ENCODE measurements at regions not wholly inside any gene's neighbourhood (a gene's known extent, or its start where the extent isn't known, plus 50 kb on each side); places are given as distances from the start of the nearest gene placed in this dataset.

DNA sequence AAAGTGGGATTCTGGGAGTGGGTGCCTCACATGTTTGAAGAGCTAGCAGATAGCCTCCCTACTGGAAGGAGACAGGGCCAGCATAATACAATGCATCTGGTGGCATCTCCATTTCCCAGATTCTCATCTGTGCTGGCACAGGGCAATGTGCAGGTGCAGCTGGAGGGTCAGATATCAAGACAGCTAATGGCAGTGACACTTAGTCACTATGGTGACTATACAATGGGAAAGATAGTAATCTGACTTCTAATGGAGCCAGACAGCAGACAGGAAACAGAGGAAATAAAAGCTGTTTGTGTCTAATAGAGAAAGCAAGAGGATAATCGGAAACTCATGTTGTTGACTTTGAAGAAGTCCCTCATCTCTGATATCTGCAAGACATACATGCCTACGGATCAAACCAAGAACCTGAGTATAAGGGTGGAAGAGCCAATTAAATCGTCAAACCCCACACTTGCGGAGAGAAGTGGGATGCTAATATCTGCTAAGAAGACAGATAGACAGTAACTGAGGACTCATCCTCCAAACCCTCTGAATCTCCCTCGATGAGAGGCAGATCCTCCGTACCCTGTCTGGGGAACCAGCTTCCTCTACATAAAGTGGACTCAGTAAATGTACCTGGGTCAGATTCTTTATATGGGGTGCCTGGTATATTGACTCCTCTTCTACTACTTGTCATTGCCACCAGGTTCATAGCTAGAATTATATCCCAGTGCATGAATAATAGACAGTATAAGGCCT, 692.7 kb downstream of the SOCS6 start:
- DNase-seq (ENCODE audit: extremely low spot score, unreplicated experiment), result no peak
- Mint-ChIP-seq H3K4me3 (no peak overlapping the region), H3K27me3 (no peaks in the 10 kb centered on the region), H3K9me3 (peaks cover 5% of the 10 kb centered on the region), H3K4me1 (ENCODE audit: unreplicated experiment) (no peaks in the 10 kb centered on the region), H3K27ac (no peak overlapping the region), H3K36me3 (no peaks in the 10 kb centered on the region)
- TF ChIP-seq, protein P1, sequence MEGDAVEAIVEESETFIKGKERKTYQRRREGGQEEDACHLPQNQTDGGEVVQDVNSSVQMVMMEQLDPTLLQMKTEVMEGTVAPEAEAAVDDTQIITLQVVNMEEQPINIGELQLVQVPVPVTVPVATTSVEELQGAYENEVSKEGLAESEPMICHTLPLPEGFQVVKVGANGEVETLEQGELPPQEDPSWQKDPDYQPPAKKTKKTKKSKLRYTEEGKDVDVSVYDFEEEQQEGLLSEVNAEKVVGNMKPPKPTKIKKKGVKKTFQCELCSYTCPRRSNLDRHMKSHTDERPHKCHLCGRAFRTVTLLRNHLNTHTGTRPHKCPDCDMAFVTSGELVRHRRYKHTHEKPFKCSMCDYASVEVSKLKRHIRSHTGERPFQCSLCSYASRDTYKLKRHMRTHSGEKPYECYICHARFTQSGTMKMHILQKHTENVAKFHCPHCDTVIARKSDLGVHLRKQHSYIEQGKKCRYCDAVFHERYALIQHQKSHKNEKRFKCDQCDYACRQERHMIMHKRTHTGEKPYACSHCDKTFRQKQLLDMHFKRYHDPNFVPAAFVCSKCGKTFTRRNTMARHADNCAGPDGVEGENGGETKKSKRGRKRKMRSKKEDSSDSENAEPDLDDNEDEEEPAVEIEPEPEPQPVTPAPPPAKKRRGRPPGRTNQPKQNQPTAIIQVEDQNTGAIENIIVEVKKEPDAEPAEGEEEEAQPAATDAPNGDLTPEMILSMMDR (conservative IDR thresholded peaks at IDR 0.05), result no peak

- no peak overlapping the region for H3K4me3 Mint-ChIP-seq
- no peak for DNase-seq (ENCODE audit: extremely low spot score, unreplicated experiment)
- H3K9me3 Mint-ChIP-seq, result peaks cover 6% of the 10 kb centered on the region
- H3K36me3 Mint-ChIP-seq, result no peaks in the 10 kb centered on the region
- TF ChIP-seq, protein P1 (conservative IDR thresholded peaks at IDR 0.05), result no peak
- no peaks in the 10 kb centered on the region for H3K4me1 Mint-ChIP-seq (ENCODE audit: unreplicated experiment)
- no peak overlapping the region for H3K27ac Mint-ChIP-seq
- H3K27me3 Mint-ChIP-seq, result no peaks in the 10 kb centered on the region
These were observed 684.8 kb downstream of the SOCS6 start for GRCh38 chr18:70973626-70974025.

- Mint-ChIP-seq H3K9me3 (peaks cover under 1% of the 10 kb centered on the region), H3K4me3 (no peak overlapping the region), H3K36me3 (no peaks in the 10 kb centered on the region), H3K27me3 (no peaks in the 10 kb centered on the region), H3K27ac (no peak overlapping the region), H3K4me1 (ENCODE audit: unreplicated experiment) (no peaks in the 10 kb centered on the region)
- DNase-seq (ENCODE audit: extremely low spot score, unreplicated experiment), result no peak
- TF ChIP-seq, protein P1 (conservative IDR thresholded peaks at IDR 0.05), result no peak
These were observed 677.6 kb downstream of the SOCS6 start for GRCh38 chr18:70966419-70966818.

DNA sequence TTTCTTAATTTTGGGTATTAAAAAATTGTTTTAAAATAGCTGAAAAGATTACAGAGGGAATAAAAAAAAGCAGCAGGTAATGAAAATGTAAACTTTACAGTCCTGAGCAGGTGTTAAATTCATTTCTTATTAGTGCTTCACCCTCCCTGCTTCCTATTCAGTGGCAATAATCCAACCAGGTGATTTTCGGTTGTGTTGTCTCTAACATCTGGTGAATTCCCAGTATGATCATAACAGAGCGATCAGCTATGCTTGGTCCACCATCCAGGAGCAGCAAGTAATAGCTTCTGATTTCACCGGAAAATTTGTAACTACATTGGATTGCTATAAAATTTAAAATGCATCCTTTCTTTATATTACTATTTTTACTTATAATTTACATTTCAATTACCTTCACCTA, 673.1 kb downstream of the SOCS6 start:
- TF ChIP-seq, protein P1 (conservative IDR thresholded peaks at IDR 0.05), result no peak
- Mint-ChIP-seq H3K4me1 (ENCODE audit: unreplicated experiment) (no peaks in the 10 kb centered on the region), H3K36me3 (no peaks in the 10 kb centered on the region), H3K27ac (no peak overlapping the region), H3K9me3 (no peaks in the 10 kb centered on the region), H3K27me3 (no peaks in the 10 kb centered on the region), H3K4me3 (no peak overlapping the region)
- DNase-seq (ENCODE audit: extremely low spot score, unreplicated experiment), result no peak

DNA sequence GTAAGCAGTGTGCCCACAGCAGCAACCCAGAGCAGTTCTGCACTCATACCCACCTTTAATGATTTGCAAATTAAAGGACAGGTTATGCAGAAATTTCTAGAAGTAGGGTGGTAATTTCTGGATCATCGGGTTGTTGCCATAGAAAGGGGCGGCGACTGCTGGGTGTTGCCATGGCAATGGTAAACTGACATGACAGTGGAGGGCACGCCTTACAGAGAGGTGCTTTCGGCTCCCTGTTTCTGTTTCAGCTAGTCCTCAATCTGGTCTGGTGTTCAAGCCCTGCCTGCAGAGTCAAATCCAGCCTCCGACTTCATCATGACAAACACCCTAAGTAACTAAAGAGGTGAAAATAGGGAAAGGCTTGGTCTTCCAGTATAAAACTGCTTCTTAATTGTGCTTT, 667.7 kb downstream of the SOCS6 start:
- no peak overlapping the region for H3K27ac Mint-ChIP-seq
- H3K4me3 Mint-ChIP-seq, result no peak overlapping the region
- H3K9me3 Mint-ChIP-seq, result no peaks in the 10 kb centered on the region
- H3K36me3 Mint-ChIP-seq, result no peaks in the 10 kb centered on the region
- H3K4me1 Mint-ChIP-seq (ENCODE audit: unreplicated experiment), result no peaks in the 10 kb centered on the region
- TF ChIP-seq, protein P1 (conservative IDR thresholded peaks at IDR 0.05), result no peak
- H3K27me3 Mint-ChIP-seq, result no peaks in the 10 kb centered on the region
- DNase-seq (ENCODE audit: extremely low spot score, unreplicated experiment), result no peak

Data from type B pancreatic cell (in vitro differentiated cells).